ENCODE measurements at regions not wholly inside any gene's neighbourhood (a gene's known extent, or its start where the extent isn't known, plus 50 kb on each side); places are given as distances from the start of the nearest gene placed in this dataset.

DNA sequence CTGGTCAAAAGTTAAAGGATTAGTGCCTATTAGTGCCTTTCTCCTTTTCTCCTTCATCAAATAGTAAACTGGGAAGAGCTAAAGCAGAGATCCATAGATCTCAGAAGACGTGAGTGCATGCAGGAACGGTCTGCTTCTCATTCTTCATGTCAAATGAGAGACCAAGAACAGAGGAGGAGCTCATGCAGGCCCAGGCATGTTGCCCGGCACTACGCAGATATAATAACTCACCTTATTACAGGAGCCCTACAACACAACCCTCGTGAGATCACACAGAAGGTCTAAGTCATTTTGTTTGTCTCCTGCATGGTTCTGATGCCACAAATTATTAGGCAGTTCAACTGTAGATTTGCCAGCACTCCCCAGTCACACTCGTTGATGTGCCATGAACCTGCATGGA, 71.8 kb downstream of the CMPK2 start:
- no peak for DNase-seq

DNA sequence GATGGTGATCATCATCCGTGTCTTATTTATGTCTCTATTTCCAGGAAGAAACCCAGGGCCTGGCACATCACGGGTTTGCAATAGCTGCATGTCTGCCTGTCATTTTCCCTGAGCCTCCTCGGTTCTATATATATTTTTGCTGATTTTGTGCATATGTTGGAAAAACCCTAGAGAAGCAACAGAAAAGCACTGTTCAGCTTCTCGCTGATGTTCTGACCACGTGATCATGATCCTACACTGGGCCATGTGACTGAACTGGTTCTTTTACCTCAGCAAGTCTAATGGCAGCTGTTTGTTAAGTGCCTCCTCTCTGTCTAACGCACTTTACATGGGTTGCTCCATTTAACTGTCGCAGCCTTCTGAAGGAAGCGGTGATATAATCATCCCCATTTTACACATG, 71.3 kb downstream of the CMPK2 start:
- DNase-seq: no peak
